HG03378 (cell line): ENCODE measurements at regions not wholly inside any gene's neighbourhood (a gene's known extent, or its start where the extent isn't known, plus 50 kb on each side); places are given as distances from the start of the nearest gene placed in this dataset.
"Not testable (repeated sequence)": the region's sequence is repeated elsewhere in the genome, so short reads cannot be mapped to it uniquely, and the experiment has no call there.

Experiments
- ATAC-seq: cut with Tn5 transposase; IDR thresholded peaks from one replicate; pipeline ENCODE4 v1.9.1; 2021; ENCODE audit warnings: mild to moderate bottlenecking, moderate library complexity; ENCODE audit not compliant: unreplicated experiment

- ATAC-seq: peak; percentile 75
Observed at GRCh38 chr21:23853796-23854379, 1753.4 kb downstream of the MRPL39 start.

- ATAC-seq: no peak
Observed at GRCh38 chr21:23837564-23837963, 1769.7 kb downstream of the MRPL39 start.

- no peak for ATAC-seq
Observed at GRCh38 chr21:23822760-23823159, 1784.5 kb downstream of the MRPL39 start.

GRCh38 chr21:23817337-23817736 lies 1789.9 kb downstream of the MRPL39 start:
- no peak for ATAC-seq

GRCh38 chr21:23812485-23812884 lies 1794.8 kb downstream of the MRPL39 start:
- ATAC-seq: no peak

- no peak for ATAC-seq
Observed at GRCh38 chr21:23811805-23812204, 1795.5 kb downstream of the MRPL39 start.

- ATAC-seq: no peak
Observed at GRCh38 chr21:23809573-23809972, 1797.7 kb downstream of the MRPL39 start.

GRCh38 chr21:23806966-23807548 lies 1800.2 kb downstream of the MRPL39 start:
- ATAC-seq: not testable (repeated sequence)

GRCh38 chr21:23804866-23805265 lies 1802.4 kb downstream of the MRPL39 start:
- no peak for ATAC-seq

GRCh38 chr21:23801292-23801691 lies 1806.0 kb downstream of the MRPL39 start:
- ATAC-seq: no peak

GRCh38 chr21:23799376-23799775 lies 1807.9 kb downstream of the MRPL39 start:
- no peak for ATAC-seq

- no peak for ATAC-seq
Observed at GRCh38 chr21:23792300-23792699, 1815.0 kb downstream of the MRPL39 start.

- no peak for ATAC-seq
Observed at GRCh38 chr21:23789864-23790263, 1817.4 kb downstream of the MRPL39 start.

- no peak for ATAC-seq
Observed at GRCh38 chr21:23780326-23780725, 1827.0 kb downstream of the MRPL39 start.

- ATAC-seq: no peak
Observed at GRCh38 chr21:23743821-23744220, 1863.5 kb downstream of the MRPL39 start.

- no peak for ATAC-seq
Observed at GRCh38 chr21:23740463-23740862, 1866.8 kb downstream of the MRPL39 start.

GRCh38 chr21:23732776-23733175 lies 1874.5 kb downstream of the MRPL39 start:
- ATAC-seq: no peak

- no peak for ATAC-seq
Observed at GRCh38 chr21:23729331-23729730, 1878.0 kb downstream of the MRPL39 start.

GRCh38 chr21:23725576-23725975 lies 1881.7 kb downstream of the MRPL39 start:
- ATAC-seq: no peak

GRCh38 chr21:23718446-23719285 lies 1888.6 kb downstream of the MRPL39 start:
- ATAC-seq: no peak

GRCh38 chr21:23712166-23712565 lies 1895.1 kb downstream of the MRPL39 start:
- ATAC-seq: no peak

- no peak for ATAC-seq
Observed at GRCh38 chr21:23706431-23706830, 1900.8 kb downstream of the MRPL39 start.
